ENCODE measurements at regions not wholly inside any gene's neighbourhood (a gene's known extent, or its start where the extent isn't known, plus 50 kb on each side); places are given as distances from the start of the nearest gene placed in this dataset.

DNA sequence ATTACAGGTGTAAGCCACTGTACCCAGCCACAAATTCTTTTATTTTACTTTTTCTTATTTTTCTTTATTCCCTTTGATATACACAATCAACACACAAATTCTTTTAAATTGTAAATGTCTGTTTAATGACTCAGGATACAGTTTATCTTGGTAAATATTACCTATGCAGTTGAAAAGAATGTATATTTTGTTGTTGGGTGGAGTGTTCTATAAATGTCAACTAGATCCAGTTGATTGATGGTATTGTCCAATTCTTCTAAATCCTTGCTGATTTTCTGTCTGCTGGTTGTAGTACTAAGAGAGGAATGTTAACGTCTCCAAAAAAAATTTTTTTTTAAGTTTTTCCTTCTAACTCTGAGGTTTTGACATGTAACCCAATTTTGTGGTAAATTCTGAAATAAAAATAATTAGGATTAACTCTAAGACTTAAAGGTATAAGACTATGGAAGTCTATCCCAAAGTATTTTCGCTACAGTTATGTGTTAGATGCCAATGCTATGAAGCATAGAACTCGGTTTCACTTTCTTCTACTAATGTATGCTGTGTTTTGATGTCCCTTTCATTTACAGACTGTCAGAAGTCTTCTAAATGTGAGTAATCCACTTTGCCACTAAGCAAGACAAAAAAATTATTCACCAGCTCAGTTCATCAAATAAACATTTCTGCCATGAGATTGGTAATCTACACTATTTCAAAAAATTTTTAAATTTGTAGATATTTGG lies 720.2 kb upstream of the C9orf72 start:
- Histone ChIP-seq H4K8ac (ENCODE audit: low read depth in 2 of 2, low read length in 2 of 2) (no peak overlapping the region), H3K4me1 (ENCODE audit: control insufficient read depth, insufficient read depth, low read length) (no peaks in the 10 kb centered on the region), H2AK5ac (ENCODE audit: low read depth, low read length) (no peak overlapping the region), H3K36me3 (ENCODE audit: control insufficient read depth, insufficient read depth, low read length) (no peaks in the 10 kb centered on the region), H3K9me1 (ENCODE audit: insufficient read depth, low read length) (no peaks in the 10 kb centered on the region), H3K4me2 (ENCODE audit: low read depth, low read length) (no peak overlapping the region), H4K91ac (ENCODE audit: insufficient read depth, low read depth, low read length) (no peak overlapping the region), H3K79me1 (ENCODE audit: low read depth in 1 of 2, low read length in 2 of 2) (no peaks in the 10 kb centered on the region), H3K4me3 (ENCODE audit: insufficient read depth, low read depth, low read length) (no peak overlapping the region), H2AK9ac (replicated peaks; ENCODE audit: low read depth, low read length, poor library complexity) (no peak overlapping the region), H3K27ac (ENCODE audit: insufficient read depth, low read length) (no peak overlapping the region), H2BK5ac (ENCODE audit: low read depth, low read length, poor library complexity, severe bottlenecking) (no peak overlapping the region), H3K56ac (ENCODE audit: extremely low read depth, insufficient read depth, low read length) (no peak overlapping the region), H2BK20ac (ENCODE audit: low read depth, low read length) (no peak overlapping the region), H3K4ac (ENCODE audit: low read depth, low read length) (no peak overlapping the region), H3K18ac (ENCODE audit: low read depth, low read length) (no peak overlapping the region), H3K9ac (ENCODE audit: low read depth, low read length) (no peak overlapping the region), H3K9me3 (ENCODE audit: control insufficient read depth, insufficient read depth, low read length) (peaks cover 3% of the 10 kb centered on the region; the same call in 1 of the 2 replicates), H3K23ac (ENCODE audit: low read depth, low read length) (no peak overlapping the region), H2AFZ (replicated peaks; ENCODE audit: low read length, poor library complexity) (no peak overlapping the region), H3K14ac (replicated peaks; ENCODE audit: low read depth, low read length) (no peak overlapping the region), H2BK15ac (ENCODE audit: low read depth, low read length) (no peak overlapping the region), H3K27me3 (ENCODE audit: control insufficient read depth, insufficient read depth, low read length) (no peaks in the 10 kb centered on the region), H2BK120ac (ENCODE audit: low read depth, low read length) (no peak overlapping the region), H4K5ac (ENCODE audit: low read depth, low read length) (no peak overlapping the region), H4K20me1 (ENCODE audit: insufficient read depth, low read length) (no peaks in the 10 kb centered on the region)
- POLR2A ChIA-PET (ENCODE audit: unreplicated experiment), result no interaction called here
- no TSS peak for BruUV-seq (replicated peaks)
- CTCF ChIA-PET, result no interaction called here
- in situ Hi-C loops (cut with MboI; ENCODE audit: low sequenced_read_pairs) (no loop called here), dilution Hi-C loops (cut with HindIII; ENCODE audit: low sequenced_read_pairs, unreplicated experiment) (no loop called here), intact Hi-C loops (cut with micrococcal nuclease) (no loop called here)
- no CpG with 5 or more reads among the region's 3 CpGs for WGBS, 2 experiments (ENCODE audit: extremely low coverage in 2 of 2, insufficient read length in 1 of 2)
- DNase-seq (no peak), ATAC-seq (ENCODE audit: low read depth) (no peak)
- TF ChIP-seq RCOR1 (IDR thresholded peaks at IDR 0.05; ENCODE audit: insufficient replicate concordance, low read length) (no peak), USF2 (IDR thresholded peaks at IDR 0.05; ENCODE audit: low read depth, low read length) (no peak), CHD1 (IDR thresholded peaks at IDR 0.05; ENCODE audit: low read depth, low read length) (no peak), MXI1 (IDR thresholded peaks at IDR 0.05; ENCODE audit: borderline replicate concordance, low read depth, low read length) (no peak), RAD21 (IDR thresholded peaks at IDR 0.05; ENCODE audit: low read length) (no peak), CEBPB (IDR thresholded peaks at IDR 0.05; ENCODE audit: low read depth, low read length) (no peak), RFX5 (IDR thresholded peaks at IDR 0.05; ENCODE audit: low read depth, low read length) (no peak), MAZ (IDR thresholded peaks at IDR 0.05; ENCODE audit: borderline replicate concordance, low read depth, low read length) (no peak)
- TF ChIP-seq, protein P1, sequence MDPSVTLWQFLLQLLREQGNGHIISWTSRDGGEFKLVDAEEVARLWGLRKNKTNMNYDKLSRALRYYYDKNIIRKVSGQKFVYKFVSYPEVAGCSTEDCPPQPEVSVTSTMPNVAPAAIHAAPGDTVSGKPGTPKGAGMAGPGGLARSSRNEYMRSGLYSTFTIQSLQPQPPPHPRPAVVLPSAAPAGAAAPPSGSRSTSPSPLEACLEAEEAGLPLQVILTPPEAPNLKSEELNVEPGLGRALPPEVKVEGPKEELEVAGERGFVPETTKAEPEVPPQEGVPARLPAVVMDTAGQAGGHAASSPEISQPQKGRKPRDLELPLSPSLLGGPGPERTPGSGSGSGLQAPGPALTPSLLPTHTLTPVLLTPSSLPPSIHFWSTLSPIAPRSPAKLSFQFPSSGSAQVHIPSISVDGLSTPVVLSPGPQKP (IDR thresholded peaks at IDR 0.05; ENCODE audit: borderline replicate concordance, low read depth, low read length), result no peak
